T-cell (primary cell): ENCODE measurements at regions not wholly inside any gene's neighbourhood (a gene's known extent, or its start where the extent isn't known, plus 50 kb on each side); places are given as distances from the start of the nearest gene placed in this dataset.

ENCODE experiments used
- ATAC-seq, 4 experiments: fragments of 200-7000 bp in 3 of 4; fragments of 150-1000 bp in 1 of 4; cut with Tn5 transposase; replicated peaks in 1 of 4; 1 replicate in 3 of 4; 2 replicates in 1 of 4; pipeline ENCODE4 v1.10.0; 2021; ENCODE audit warnings: moderate library complexity in 3 of 4, mild to moderate bottlenecking in 2 of 4, moderate number of reproducible peaks in 1 of 4
- CTCF ChIA-PET, 2 donors: fragments of 300-600 bp; sonication (Branson Sonifier 250); formaldehyde crosslinking; loops; one replicate each; lab custom pipeline; 2022; ENCODE audit warnings: antibody characterized with exemption in 2 of 2; lab: Charles Lee
- POLR2A ChIA-PET, 2 donors: fragments of 300-600 bp; sonication (Branson Sonifier 250); formaldehyde crosslinking; loops; one replicate each; lab custom pipeline; 2022; ENCODE audit warnings: antibody characterized with exemption in 2 of 2; lab: Charles Lee
- DNase-seq, 35 experiments: peaks; one replicate each; pipeline versions ENCODE4 v3.0.0 to v3.0.0-alpha.2; 2013 to 2023
- H3K27ac ChIP-seq: one replicate; pipeline ENCODE4 v1.5.1; 2013; ENCODE audit warnings: low read length
- H3K27me3 ChIP-seq, 2 experiments: replicated peaks in 1 of 2; 1 replicate in 1 of 2; 2 replicates in 1 of 2; pipeline versions ENCODE4 v1.6.1 to v1.7.0; 2013; ENCODE audit warnings: low read length in 1 of 2, mixed read lengths in 1 of 2; ENCODE audit not compliant: control insufficient read depth in 2 of 2, insufficient read depth in 2 of 2; ENCODE audit errors: extremely low read depth in 1 of 2
- H3K36me3 ChIP-seq, 2 donors: 1 replicate in 1 of 2; 2 replicates in 1 of 2; pipeline versions ENCODE4 v1.6.1 to v1.7.0; 2013; ENCODE audit warnings: low read length in 1 of 2; ENCODE audit not compliant: control insufficient read depth in 2 of 2, insufficient read depth in 1 of 2; ENCODE audit errors: extremely low read depth in 1 of 2
- H3K4me1 ChIP-seq, 2 experiments: 1 replicate in 1 of 2; 2 replicates in 1 of 2; pipeline versions ENCODE4 v1.6.1 to v1.7.0; 2013; ENCODE audit warnings: low read length in 2 of 2, mixed read lengths in 1 of 2; ENCODE audit not compliant: insufficient read depth in 2 of 2, control insufficient read depth in 1 of 2; ENCODE audit errors: extremely low read depth in 1 of 2
- H3K4me3 ChIP-seq, 2 donors: 1 replicate in 1 of 2; 2 replicates in 1 of 2; pipeline versions ENCODE4 v1.5.1 to v1.7.0; 2013; ENCODE audit warnings: mild to moderate bottlenecking in 2 of 2, low read length in 1 of 2, moderate library complexity in 1 of 2; ENCODE audit not compliant: control insufficient read depth in 1 of 2; ENCODE audit errors: extremely low read depth in 1 of 2
- H3K9me3 ChIP-seq: 2 replicates; pipeline ENCODE4 v1.7.0; 2013
- H3K27ac Mint-ChIP-seq, 2 donors: one replicate each; pipeline ENCODE4 v1.8.0; 2020 to 2021; ENCODE audit warnings: mild to moderate bottlenecking in 2 of 2, mixed read lengths in 2 of 2
- H3K27me3 Mint-ChIP-seq, 2 donors: one replicate each; pipeline ENCODE4 v1.8.0; 2021 to 2022; ENCODE audit warnings: mixed read lengths in 2 of 2
- H3K36me3 Mint-ChIP-seq: one replicate; pipeline ENCODE4 v1.8.0; 2021; ENCODE audit warnings: mixed read lengths
- H3K4me1 Mint-ChIP-seq, 3 donors: one replicate each; pipeline ENCODE4 v1.8.0; 2020 to 2022; ENCODE audit warnings: mixed read lengths in 3 of 3, mild to moderate bottlenecking in 1 of 3
- H3K4me3 Mint-ChIP-seq, 3 donors: one replicate each; pipeline ENCODE4 v1.8.0; 2020 to 2022; ENCODE audit warnings: mild to moderate bottlenecking in 3 of 3, mixed read lengths in 3 of 3, moderate library complexity in 3 of 3
- H3K9me3 Mint-ChIP-seq, 3 donors: one replicate each; pipeline ENCODE4 v1.8.0; 2020 to 2022; ENCODE audit warnings: mixed read lengths in 3 of 3
- WGBS: methylation state at CpG from one replicate; pipeline ENCODE4 v1.1.5; 2013; ENCODE audit warnings: missing lambda C conversion rate; ENCODE audit not compliant: insufficient coverage; 5-methylcytosine and 5-hydroxymethylcytosine counted together

- CTCF ChIA-PET, result no interaction called here
- no peak overlapping the region for H3K4me3 Mint-ChIP-seq
Observed at GRCh38 chr9:107214381-107214780, 68.7 kb upstream of the RAD23B start.

GRCh38 chr9:107214915-107215314, 68.2 kb upstream of the RAD23B start:
- no peaks in the 10 kb centered on the region for H3K9me3 ChIP-seq
- H3K27me3 ChIP-seq, result no peaks in the 10 kb centered on the region
- CTCF ChIA-PET, result no interaction called here
- Mint-ChIP-seq H3K27me3 (peaks cover 8 to 12% of the 10 kb centered on the region in 2 donors), H3K4me3 (no peak overlapping the region), H3K27ac (no peak overlapping the region), H3K4me1 (peaks cover 0 to 12% (median 12%) of the 10 kb centered on the region in 3 donors), H3K9me3 (no peaks in the 10 kb centered on the region), H3K36me3 (no peaks in the 10 kb centered on the region)
- no peaks in the 10 kb centered on the region for H3K36me3 ChIP-seq
- POLR2A ChIA-PET, result no interaction called here
- ATAC-seq (no peak), DNase-seq (no peak)
- H3K27ac ChIP-seq, result no peak overlapping the region
- no peak overlapping the region for H3K4me3 ChIP-seq
- WGBS, result 88% methylated on average over 2 of the region's 2 CpGs
- H3K4me1 ChIP-seq, result no peaks in the 10 kb centered on the region

More at GRCh38 chr9:107214381-107214780, 68.7 kb upstream of the RAD23B start:
- ATAC-seq (no peak), DNase-seq (no peak)
- Histone ChIP-seq H3K4me1 (no peaks in the 10 kb centered on the region), H3K36me3 (no peaks in the 10 kb centered on the region), H3K9me3 (no peaks in the 10 kb centered on the region), H3K27ac (no peak overlapping the region), H3K4me3 (no peak overlapping the region), H3K27me3 (no peaks in the 10 kb centered on the region)
- no peaks in the 10 kb centered on the region for H3K36me3 Mint-ChIP-seq
- no peak overlapping the region for H3K27ac Mint-ChIP-seq
- H3K9me3 Mint-ChIP-seq, result no peaks in the 10 kb centered on the region
- POLR2A ChIA-PET, result no interaction called here
- peaks cover 8 to 10% of the 10 kb centered on the region in 2 donors for H3K27me3 Mint-ChIP-seq
- H3K4me1 Mint-ChIP-seq, result peaks cover 0 to 12% (median 12%) of the 10 kb centered on the region in 3 donors
- no CpG with 5 or more reads among the region's 3 CpGs for WGBS

GRCh38 chr9:107215381-107215780, 67.7 kb upstream of the RAD23B start:
- H3K4me1 Mint-ChIP-seq, result peaks cover 0 to 12% (median 12%) of the 10 kb centered on the region in 3 donors
- H3K4me1 ChIP-seq, result no peaks in the 10 kb centered on the region
- H3K36me3 Mint-ChIP-seq, result no peaks in the 10 kb centered on the region
- DNase-seq (no peak), ATAC-seq (no peak)
- H3K27me3 Mint-ChIP-seq, result peaks cover 7 to 12% of the 10 kb centered on the region in 2 donors
- H3K9me3 ChIP-seq, result no peaks in the 10 kb centered on the region
- H3K27me3 ChIP-seq, result no peaks in the 10 kb centered on the region
- no peak overlapping the region for H3K4me3 ChIP-seq
- H3K36me3 ChIP-seq, result no peaks in the 10 kb centered on the region
- POLR2A ChIA-PET, result no interaction called here
- no peak overlapping the region for H3K27ac Mint-ChIP-seq
- no peak overlapping the region for H3K4me3 Mint-ChIP-seq
- CTCF ChIA-PET, result no interaction called here
- no peaks in the 10 kb centered on the region for H3K9me3 Mint-ChIP-seq
- no peak overlapping the region for H3K27ac ChIP-seq
- WGBS, result no CpG with 5 or more reads among the region's 2 CpGs

GRCh38 chr9:107216329-107216728, 66.8 kb upstream of the RAD23B start:
- Mint-ChIP-seq H3K9me3 (no peaks in the 10 kb centered on the region), H3K27me3 (peaks cover 6 to 12% of the 10 kb centered on the region in 2 donors), H3K27ac (no peak overlapping the region), H3K36me3 (no peaks in the 10 kb centered on the region), H3K4me3 (no peak overlapping the region), H3K4me1 (peaks cover 0 to 12% (median 12%) of the 10 kb centered on the region in 3 donors)
- DNase-seq (no peak), ATAC-seq (no peak)
- H3K9me3 ChIP-seq, result no peaks in the 10 kb centered on the region
- no peak overlapping the region for H3K4me3 ChIP-seq
- POLR2A ChIA-PET, result interaction anchor here in 1 of 2 donors (0.6 kb wide), 1 partner anchor 192 kb away, joined by 3 read pairs; no protein-coding TSS in a partner anchor
- H3K4me1 ChIP-seq, result no peaks in the 10 kb centered on the region
- H3K36me3 ChIP-seq, result no peaks in the 10 kb centered on the region
- H3K27me3 ChIP-seq, result no peaks in the 10 kb centered on the region
- no peak overlapping the region for H3K27ac ChIP-seq
- CTCF ChIA-PET, result no interaction called here
- WGBS, result 98% methylated on average over 4 of the region's 4 CpGs

GRCh38 chr9:107218829-107219485, 64.1 kb upstream of the RAD23B start:
- CTCF ChIA-PET, result interaction anchor here in 1 of 2 donors (1.1 kb wide), 1 partner anchor 14 kb away, joined by 3 read pairs; no protein-coding TSS in a partner anchor

GRCh38 chr9:107219486-107220077, 63.5 kb upstream of the RAD23B start:
- H3K4me1 Mint-ChIP-seq, result no peaks in the 10 kb centered on the region
- no CpG with 5 or more reads among the region's 4 CpGs for WGBS
- no peaks in the 10 kb centered on the region for H3K9me3 ChIP-seq
- H3K27ac Mint-ChIP-seq, result no peak overlapping the region
- H3K4me3 ChIP-seq, result no peak overlapping the region
- POLR2A ChIA-PET, result no interaction called here
- no peaks in the 10 kb centered on the region for H3K36me3 ChIP-seq
- H3K4me1 ChIP-seq, result no peaks in the 10 kb centered on the region
- H3K27ac ChIP-seq, result no peak overlapping the region
- no peaks in the 10 kb centered on the region for H3K9me3 Mint-ChIP-seq
- H3K36me3 Mint-ChIP-seq, result no peaks in the 10 kb centered on the region
- no peak for ATAC-seq
- no peak overlapping the region for H3K4me3 Mint-ChIP-seq
- peaks cover 6 to 14% of the 10 kb centered on the region in 2 donors for H3K27me3 Mint-ChIP-seq
- H3K27me3 ChIP-seq, result no peaks in the 10 kb centered on the region
- CTCF ChIA-PET, result interaction anchor here in 1 of 2 donors (1.1 kb wide), 1 partner anchor 13 kb away, joined by 3 read pairs; no protein-coding TSS in a partner anchor
- no peak for DNase-seq

More at GRCh38 chr9:107218829-107219485, 64.1 kb upstream of the RAD23B start:
- Histone ChIP-seq H3K4me1 (no peaks in the 10 kb centered on the region), H3K27ac (no peak overlapping the region), H3K4me3 (no peak overlapping the region), H3K27me3 (no peaks in the 10 kb centered on the region), H3K9me3 (no peaks in the 10 kb centered on the region), H3K36me3 (no peaks in the 10 kb centered on the region)
- H3K4me1 Mint-ChIP-seq, result no peaks in the 10 kb centered on the region
- no peaks in the 10 kb centered on the region for H3K36me3 Mint-ChIP-seq
- ATAC-seq (no peak), DNase-seq (no peak)
- H3K27ac Mint-ChIP-seq, result no peak overlapping the region
- peaks cover 6 to 12% of the 10 kb centered on the region in 2 donors for H3K27me3 Mint-ChIP-seq
- H3K4me3 Mint-ChIP-seq, result no peak overlapping the region
- POLR2A ChIA-PET, result no interaction called here
- 76% methylated on average over 3 of the region's 6 CpGs for WGBS
- H3K9me3 Mint-ChIP-seq, result no peaks in the 10 kb centered on the region
